ENCODE measurements at regions not wholly inside any gene's neighbourhood (a gene's known extent, or its start where the extent isn't known, plus 50 kb on each side); places are given as distances from the start of the nearest gene placed in this dataset.
"Not testable (repeated sequence)": the region's sequence is repeated elsewhere in the genome, so short reads cannot be mapped to it uniquely, and the experiment has no call there.

DNA sequence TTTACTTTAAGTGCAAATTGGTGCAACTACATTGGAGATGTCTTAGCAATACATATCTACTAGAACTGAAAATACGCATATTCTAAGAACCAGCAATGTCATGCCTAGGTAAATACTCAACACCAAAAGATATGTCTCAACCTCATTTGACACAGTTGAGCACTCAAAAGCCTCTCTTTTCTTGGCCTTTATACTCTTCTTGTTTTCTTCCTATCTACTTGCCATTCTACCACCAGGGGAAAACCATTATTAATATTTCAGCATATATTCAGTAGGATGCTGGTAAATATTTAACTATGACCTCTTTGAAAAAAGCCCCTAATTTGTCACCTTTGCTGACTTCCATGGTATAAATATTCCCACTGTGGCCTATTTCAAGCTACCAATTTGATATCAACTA, 443.8 kb downstream of the LRRC70 start:
- Histone ChIP-seq H3K4me3 (ENCODE audit: low read length) (peak overlapping the region; percentile 21; the same call in 1 of the 2 replicates), H3K4me1 (ENCODE audit: low read length) (peaks cover 44% of the 10 kb centered on the region), H3K9ac (ENCODE audit: low read length) (no peak overlapping the region; the same call in 1 of the 2 replicates), H3K79me2 (ENCODE audit: low read length) (no peaks in the 10 kb centered on the region), H3K27ac (ENCODE audit: low read length) (peak overlapping the region; percentile 91), H4K20me1 (ENCODE audit: insufficient read depth, low read length) (no peaks in the 10 kb centered on the region), H3K36me3 (replicated peaks; ENCODE audit: low read depth, low read length) (no peaks in the 10 kb centered on the region), H3K27me3 (ENCODE audit: low read depth, low read length) (no peaks in the 10 kb centered on the region), H2AFZ (ENCODE audit: low read depth, low read length) (no peak overlapping the region), H3K4me2 (ENCODE audit: low read length) (peak overlapping the region; percentile 61), H3K9me3 (ENCODE audit: insufficient read depth, low read length) (no peaks in the 10 kb centered on the region)
- TF ChIP-seq EZH2phosphoT487 (IDR thresholded peaks at IDR 0.05; ENCODE audit: low read depth): no peak
- TF ChIP-seq, protein P1, sequence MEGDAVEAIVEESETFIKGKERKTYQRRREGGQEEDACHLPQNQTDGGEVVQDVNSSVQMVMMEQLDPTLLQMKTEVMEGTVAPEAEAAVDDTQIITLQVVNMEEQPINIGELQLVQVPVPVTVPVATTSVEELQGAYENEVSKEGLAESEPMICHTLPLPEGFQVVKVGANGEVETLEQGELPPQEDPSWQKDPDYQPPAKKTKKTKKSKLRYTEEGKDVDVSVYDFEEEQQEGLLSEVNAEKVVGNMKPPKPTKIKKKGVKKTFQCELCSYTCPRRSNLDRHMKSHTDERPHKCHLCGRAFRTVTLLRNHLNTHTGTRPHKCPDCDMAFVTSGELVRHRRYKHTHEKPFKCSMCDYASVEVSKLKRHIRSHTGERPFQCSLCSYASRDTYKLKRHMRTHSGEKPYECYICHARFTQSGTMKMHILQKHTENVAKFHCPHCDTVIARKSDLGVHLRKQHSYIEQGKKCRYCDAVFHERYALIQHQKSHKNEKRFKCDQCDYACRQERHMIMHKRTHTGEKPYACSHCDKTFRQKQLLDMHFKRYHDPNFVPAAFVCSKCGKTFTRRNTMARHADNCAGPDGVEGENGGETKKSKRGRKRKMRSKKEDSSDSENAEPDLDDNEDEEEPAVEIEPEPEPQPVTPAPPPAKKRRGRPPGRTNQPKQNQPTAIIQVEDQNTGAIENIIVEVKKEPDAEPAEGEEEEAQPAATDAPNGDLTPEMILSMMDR (IDR thresholded peaks at IDR 0.05; ENCODE audit: low read depth, low read length): no peak

DNA sequence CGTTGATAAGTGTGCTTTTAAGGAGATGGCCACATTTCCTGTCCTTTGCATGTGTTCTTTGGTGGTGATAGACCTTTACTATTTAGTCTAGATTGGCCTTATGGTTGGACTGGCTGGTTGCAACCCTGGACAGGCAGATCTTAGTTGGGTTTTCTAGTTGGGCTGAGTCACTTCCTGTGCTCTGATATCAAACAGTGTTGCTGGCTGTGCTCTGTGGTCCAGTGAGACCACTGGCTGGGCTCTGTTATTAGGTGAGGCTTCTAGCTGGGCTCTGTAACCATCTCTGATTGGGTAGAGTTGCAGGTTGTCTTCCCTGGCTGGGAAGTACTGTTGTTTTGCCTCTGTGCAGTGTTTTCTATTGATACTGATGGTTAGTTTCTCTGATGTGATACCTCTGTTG, 432.5 kb downstream of the LRRC70 start:
- Histone ChIP-seq H3K79me2 (ENCODE audit: low read length) (no peaks in the 10 kb centered on the region), H3K36me3 (replicated peaks; ENCODE audit: low read depth, low read length) (no peaks in the 10 kb centered on the region), H3K4me2 (ENCODE audit: low read length) (no peak overlapping the region)

DNA sequence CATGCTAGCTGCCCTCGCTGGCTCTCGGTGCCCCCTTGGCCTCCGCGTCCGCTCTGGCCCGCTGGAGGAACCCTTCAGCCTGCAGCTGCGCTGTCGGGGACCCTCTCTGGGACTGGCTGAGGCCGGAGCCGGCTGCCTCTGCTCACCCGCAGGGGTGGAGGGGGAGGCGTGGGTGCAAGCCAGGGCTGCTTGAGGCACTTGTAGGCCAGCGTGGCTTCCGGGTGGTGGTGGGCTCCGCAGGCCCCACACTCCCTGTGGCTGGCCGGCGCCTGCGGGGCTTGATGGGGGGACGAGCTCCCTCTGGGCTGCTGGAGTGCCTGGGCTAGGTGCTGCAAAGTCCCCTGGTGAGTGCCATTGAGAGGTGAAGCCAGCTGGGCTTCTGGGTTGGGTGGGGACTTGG, 429.6 kb downstream of the LRRC70 start:
- Histone ChIP-seq H3K36me3 (replicated peaks; ENCODE audit: low read depth, low read length) (no peaks in the 10 kb centered on the region), H3K4me3 (ENCODE audit: low read length) (no peak overlapping the region), H4K20me1 (ENCODE audit: insufficient read depth, low read length) (no peaks in the 10 kb centered on the region), H3K4me1 (ENCODE audit: low read length) (no peaks in the 10 kb centered on the region), H3K79me2 (ENCODE audit: low read length) (no peaks in the 10 kb centered on the region), H2AFZ (ENCODE audit: low read depth, low read length) (no peak overlapping the region), H3K27me3 (ENCODE audit: low read depth, low read length) (no peaks in the 10 kb centered on the region), H3K9me3 (ENCODE audit: insufficient read depth, low read length) (no peaks in the 10 kb centered on the region), H3K27ac (ENCODE audit: low read length) (no peak overlapping the region), H3K4me2 (ENCODE audit: low read length) (no peak overlapping the region), H3K9ac (ENCODE audit: low read length) (no peak overlapping the region)
- TF ChIP-seq EZH2phosphoT487 (IDR thresholded peaks at IDR 0.05; ENCODE audit: low read depth): no peak
- TF ChIP-seq, protein P1 (IDR thresholded peaks at IDR 0.05; ENCODE audit: low read depth, low read length): no peak

More for the DNA sequence above, 432.5 kb downstream of the LRRC70 start:
- Histone ChIP-seq H3K27ac (ENCODE audit: low read length) (no peak overlapping the region), H3K9me3 (ENCODE audit: insufficient read depth, low read length) (no peaks in the 10 kb centered on the region), H3K4me3 (ENCODE audit: low read length) (no peak overlapping the region), H4K20me1 (ENCODE audit: insufficient read depth, low read length) (no peaks in the 10 kb centered on the region), H2AFZ (ENCODE audit: low read depth, low read length) (no peak overlapping the region), H3K9ac (ENCODE audit: low read length) (no peak overlapping the region), H3K27me3 (ENCODE audit: low read depth, low read length) (no peaks in the 10 kb centered on the region), H3K4me1 (ENCODE audit: low read length) (no peaks in the 10 kb centered on the region)
- no peak for TF ChIP-seq EZH2phosphoT487 (IDR thresholded peaks at IDR 0.05; ENCODE audit: low read depth)
- TF ChIP-seq, protein P1 (IDR thresholded peaks at IDR 0.05; ENCODE audit: low read depth, low read length): no peak

DNA sequence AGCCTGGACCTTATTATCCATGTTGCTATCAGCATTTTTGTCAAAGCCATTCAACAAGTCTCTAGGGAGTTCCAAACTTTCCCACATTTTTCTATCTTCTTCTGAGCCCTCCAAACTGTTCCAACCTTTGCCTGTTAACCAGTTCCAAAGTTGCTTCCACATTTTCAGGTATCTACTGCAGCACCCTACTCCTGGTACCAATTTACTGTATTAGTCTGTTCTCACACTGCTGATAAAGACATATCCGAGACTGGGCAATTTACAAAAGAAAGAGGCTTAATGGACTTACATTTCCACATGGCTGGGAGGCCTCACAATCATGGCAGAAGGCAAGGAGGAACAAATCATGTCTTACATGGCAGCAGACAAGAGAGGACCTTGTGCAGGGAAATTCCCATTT, 416.2 kb downstream of the LRRC70 start:
- H3K4me2 ChIP-seq (ENCODE audit: low read length); H3K9me3 ChIP-seq (ENCODE audit: insufficient read depth, low read length); H4K20me1 ChIP-seq (ENCODE audit: insufficient read depth, low read length); H3K4me3 ChIP-seq (ENCODE audit: low read length); H2AFZ ChIP-seq (ENCODE audit: low read depth, low read length); H3K27me3 ChIP-seq (ENCODE audit: low read depth, low read length); H3K36me3 ChIP-seq (replicated peaks; ENCODE audit: low read depth, low read length); H3K4me1 ChIP-seq (ENCODE audit: low read length); H3K79me2 ChIP-seq (ENCODE audit: low read length); H3K27ac ChIP-seq (ENCODE audit: low read length); H3K9ac ChIP-seq (ENCODE audit: low read length): not testable (repeated sequence)

DNA sequence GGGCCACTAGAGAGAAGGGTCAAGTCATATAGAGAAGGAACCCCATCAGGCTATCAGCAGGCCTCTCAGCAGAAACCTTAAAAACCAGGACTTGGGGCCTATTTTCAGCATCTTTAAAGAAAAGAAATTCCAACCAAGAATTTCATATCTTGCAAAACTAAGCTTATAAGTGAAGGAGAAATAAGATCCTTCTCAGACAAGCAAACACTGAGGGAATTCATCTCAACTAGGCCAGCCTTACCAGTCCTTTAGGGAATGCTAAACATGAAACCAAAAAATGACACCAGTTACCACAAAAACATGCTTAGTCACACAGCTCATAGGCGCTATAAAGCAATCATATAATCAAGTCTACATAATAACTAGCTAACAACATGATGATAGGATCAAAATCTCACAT, 407.1 kb downstream of the LRRC70 start:
- H3K79me2 ChIP-seq (ENCODE audit: low read length): no peaks in the 10 kb centered on the region
- TF ChIP-seq, protein P1 (IDR thresholded peaks at IDR 0.05; ENCODE audit: low read depth, low read length): no peak
- no peak for TF ChIP-seq EZH2phosphoT487 (IDR thresholded peaks at IDR 0.05; ENCODE audit: low read depth)
- no peaks in the 10 kb centered on the region for H3K27me3 ChIP-seq (ENCODE audit: low read depth, low read length)
- H3K9ac ChIP-seq (ENCODE audit: low read length): no peak overlapping the region
- no peak overlapping the region for H3K4me3 ChIP-seq (ENCODE audit: low read length)
- H3K4me1 ChIP-seq (ENCODE audit: low read length): no peaks in the 10 kb centered on the region
- no peaks in the 10 kb centered on the region for H4K20me1 ChIP-seq (ENCODE audit: insufficient read depth, low read length)
- no peak overlapping the region for H3K27ac ChIP-seq (ENCODE audit: low read length)
- no peak overlapping the region for H3K4me2 ChIP-seq (ENCODE audit: low read length)
- no peak overlapping the region for H2AFZ ChIP-seq (ENCODE audit: low read depth, low read length)
- H3K9me3 ChIP-seq (ENCODE audit: insufficient read depth, low read length): no peaks in the 10 kb centered on the region
- no peaks in the 10 kb centered on the region for H3K36me3 ChIP-seq (replicated peaks; ENCODE audit: low read depth, low read length)
